ENCODE measurements at regions not wholly inside any gene's neighbourhood (a gene's known extent, or its start where the extent isn't known, plus 50 kb on each side); places are given as distances from the start of the nearest gene placed in this dataset.

DNA sequence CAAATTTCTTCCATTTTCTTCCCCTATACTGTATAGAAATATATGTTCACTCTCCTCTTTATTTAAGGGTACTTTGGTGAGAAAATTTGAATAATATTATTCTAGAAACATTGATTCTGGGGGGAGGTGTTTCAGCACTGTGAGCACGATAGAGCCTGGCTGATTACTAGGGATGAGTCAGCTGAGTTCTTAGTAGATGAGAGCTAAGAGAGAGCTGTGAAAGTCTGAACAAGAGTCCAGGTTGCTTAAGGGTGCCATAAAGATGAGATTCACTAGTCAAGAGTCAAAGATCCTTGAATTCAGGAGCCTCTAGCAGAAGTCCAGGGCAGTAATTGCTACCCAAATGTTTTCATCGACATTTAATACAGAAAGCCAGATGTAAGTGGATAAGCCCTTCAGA, 756.6 kb upstream of the API5 start (continued):
- TF ChIP-seq ZNF746 (CRISPR knock-in tag; IDR thresholded peaks at IDR 0.05): no peak

DNA sequence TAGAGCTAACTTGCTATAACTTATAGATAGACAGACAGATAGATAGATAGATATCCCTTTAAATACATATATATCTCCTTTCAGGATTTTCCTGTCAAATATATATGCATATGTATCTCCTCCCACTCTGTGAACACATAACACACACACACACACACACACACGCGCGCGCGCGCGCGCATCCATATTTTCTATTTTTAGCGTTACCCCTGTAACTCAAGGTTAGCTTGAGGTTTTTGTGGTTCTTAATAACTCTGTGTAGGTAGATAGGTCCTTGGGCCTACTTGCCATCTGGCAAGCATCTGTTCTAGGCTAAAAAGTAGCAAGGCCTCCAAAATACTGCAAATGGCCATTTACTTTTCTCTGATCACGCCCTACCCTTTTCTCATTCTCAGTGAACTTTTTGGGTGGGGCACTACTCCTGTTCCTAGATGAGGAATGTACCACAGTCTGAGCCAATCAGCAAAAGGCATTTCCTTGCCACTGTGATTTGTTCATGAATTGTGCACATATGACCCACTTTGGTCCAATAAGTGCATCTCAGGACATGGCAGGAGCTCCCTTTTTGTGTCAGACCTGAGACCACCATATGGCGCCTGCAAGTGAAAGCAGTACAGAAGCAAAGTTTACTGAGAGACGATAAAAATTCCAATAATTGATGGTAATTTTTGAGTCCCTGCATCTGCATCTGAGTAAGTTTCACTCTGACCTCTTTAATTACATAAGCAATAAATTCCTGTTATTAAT, 740.5 kb upstream of the API5 start:
- intact Hi-C loops (cut with micrococcal nuclease; ENCODE audit: unreplicated experiment): no loop called here
- H3K9me3 ChIP-seq (ENCODE audit: low read length): no peaks in the 10 kb centered on the region
- in situ Hi-C loops (cut with HindIII; ENCODE audit: extremely low pct_ligation_motif_present, low pct_unique_long_range_greater_than_20kb): no loop called here
- H3K9ac ChIP-seq (ENCODE audit: insufficient read depth, low read depth, low read length): no peak overlapping the region
- no peaks in the 10 kb centered on the region for H3K27me3 ChIP-seq (ENCODE audit: control insufficient read depth in 1 of 2, insufficient read depth in 2 of 2, low read length in 2 of 2)
- no peaks in the 10 kb centered on the region for H4K20me1 ChIP-seq (ENCODE audit: insufficient read depth, low read length)
- no peak for FAIRE-seq
- H3K4me1 ChIP-seq (ENCODE audit: insufficient read depth, low read length): no peaks in the 10 kb centered on the region
- ChIA-PET POLR2A (no interaction called here), CTCF (ENCODE audit: low intra/inter-chr PET ratio, low total read pairs) (no interaction called here)
- H3K4me2 ChIP-seq (ENCODE audit: low read depth, low read length): no peak overlapping the region
- no peak overlapping the region for H3K27ac ChIP-seq (ENCODE audit: extremely low read length, insufficient read depth, low read length)
- BruUV-seq (replicated peaks): no TSS peak
- ATAC-seq: no peak
- H3K4me3 ChIP-seq (replicated peaks in 1 of 3; ENCODE audit: insufficient read depth in 1 of 3, low read depth in 2 of 3, low read length in 3 of 3): no peak overlapping the region
- 66% methylated on average over 12 of the region's 12 CpGs for WGBS (ENCODE audit: low lambda C conversion rate)
- H3K79me2 ChIP-seq (ENCODE audit: insufficient read depth, low read length): no peaks in the 10 kb centered on the region
- H3K36me3 ChIP-seq (replicated peaks in 1 of 2; ENCODE audit: control insufficient read depth in 1 of 2, insufficient read depth in 2 of 2, low read length in 2 of 2): no peaks in the 10 kb centered on the region
- H2AFZ ChIP-seq (ENCODE audit: low read length): no peak overlapping the region
- TF ChIP-seq REPIN1 (CRISPR knock-in tag; IDR thresholded peaks at IDR 0.05; ENCODE audit: borderline replicate concordance, low read depth) (no peak), ZBTB21 (CRISPR knock-in tag; IDR thresholded peaks at IDR 0.05) (no peak), ZSCAN25 (CRISPR knock-in tag; IDR thresholded peaks at IDR 0.05) (no peak), CBX5 (CRISPR knock-in tag; IDR thresholded peaks at IDR 0.05; ENCODE audit: borderline replicate concordance) (no peak), ZNF451 (CRISPR knock-in tag; IDR thresholded peaks at IDR 0.05) (no peak), HOXD1 (CRISPR knock-in tag; IDR thresholded peaks at IDR 0.05) (no peak)
- TF ChIP-seq, protein P1, sequence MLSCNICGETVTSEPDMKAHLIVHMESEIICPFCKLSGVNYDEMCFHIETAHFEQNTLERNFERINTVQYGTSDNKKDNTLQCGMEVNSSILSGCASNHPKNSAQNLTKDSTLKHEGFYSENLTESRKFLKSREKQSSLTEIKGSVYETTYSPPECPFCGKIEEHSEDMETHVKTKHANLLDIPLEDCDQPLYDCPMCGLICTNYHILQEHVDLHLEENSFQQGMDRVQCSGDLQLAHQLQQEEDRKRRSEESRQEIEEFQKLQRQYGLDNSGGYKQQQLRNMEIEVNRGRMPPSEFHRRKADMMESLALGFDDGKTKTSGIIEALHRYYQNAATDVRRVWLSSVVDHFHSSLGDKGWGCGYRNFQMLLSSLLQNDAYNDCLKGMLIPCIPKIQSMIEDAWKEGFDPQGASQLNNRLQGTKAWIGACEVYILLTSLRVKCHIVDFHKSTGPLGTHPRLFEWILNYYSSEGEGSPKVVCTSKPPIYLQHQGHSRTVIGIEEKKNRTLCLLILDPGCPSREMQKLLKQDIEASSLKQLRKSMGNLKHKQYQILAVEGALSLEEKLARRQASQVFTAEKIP (CRISPR knock-in tag; IDR thresholded peaks at IDR 0.05; ENCODE audit: borderline replicate concordance): no peak
- TF ChIP-seq, protein P2, sequence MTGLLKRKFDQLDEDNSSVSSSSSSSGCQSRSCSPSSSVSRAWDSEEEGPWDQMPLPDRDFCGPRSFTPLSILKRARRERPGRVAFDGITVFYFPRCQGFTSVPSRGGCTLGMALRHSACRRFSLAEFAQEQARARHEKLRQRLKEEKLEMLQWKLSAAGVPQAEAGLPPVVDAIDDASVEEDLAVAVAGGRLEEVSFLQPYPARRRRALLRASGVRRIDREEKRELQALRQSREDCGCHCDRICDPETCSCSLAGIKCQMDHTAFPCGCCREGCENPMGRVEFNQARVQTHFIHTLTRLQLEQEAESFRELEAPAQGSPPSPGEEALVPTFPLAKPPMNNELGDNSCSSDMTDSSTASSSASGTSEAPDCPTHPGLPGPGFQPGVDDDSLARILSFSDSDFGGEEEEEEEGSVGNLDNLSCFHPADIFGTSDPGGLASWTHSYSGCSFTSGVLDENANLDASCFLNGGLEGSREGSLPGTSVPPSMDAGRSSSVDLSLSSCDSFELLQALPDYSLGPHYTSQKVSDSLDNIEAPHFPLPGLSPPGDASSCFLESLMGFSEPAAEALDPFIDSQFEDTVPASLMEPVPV (CRISPR knock-in tag; IDR thresholded peaks at IDR 0.05): no peak
- TF ChIP-seq, protein P3, sequence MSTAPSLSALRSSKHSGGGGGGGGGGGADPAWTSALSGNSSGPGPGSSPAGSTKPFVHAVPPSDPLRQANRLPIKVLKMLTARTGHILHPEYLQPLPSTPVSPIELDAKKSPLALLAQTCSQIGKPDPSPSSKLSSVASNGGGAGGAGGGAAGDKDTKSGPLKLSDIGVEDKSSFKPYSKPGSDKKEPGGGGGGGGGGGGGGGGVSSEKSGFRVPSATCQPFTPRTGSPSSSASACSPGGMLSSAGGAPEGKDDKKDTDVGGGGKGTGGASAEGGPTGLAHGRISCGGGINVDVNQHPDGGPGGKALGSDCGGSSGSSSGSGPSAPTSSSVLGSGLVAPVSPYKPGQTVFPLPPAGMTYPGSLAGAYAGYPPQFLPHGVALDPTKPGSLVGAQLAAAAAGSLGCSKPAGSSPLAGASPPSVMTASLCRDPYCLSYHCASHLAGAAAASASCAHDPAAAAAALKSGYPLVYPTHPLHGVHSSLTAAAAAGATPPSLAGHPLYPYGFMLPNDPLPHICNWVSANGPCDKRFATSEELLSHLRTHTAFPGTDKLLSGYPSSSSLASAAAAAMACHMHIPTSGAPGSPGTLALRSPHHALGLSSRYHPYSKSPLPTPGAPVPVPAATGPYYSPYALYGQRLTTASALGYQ (CRISPR knock-in tag; IDR thresholded peaks at IDR 0.05): no peak
- no peak for DNase-seq (ENCODE audit: low spot score)
